OCI-LY7 (cell line): ENCODE measurements at regions not wholly inside any gene's neighbourhood (a gene's known extent, or its start where the extent isn't known, plus 50 kb on each side); places are given as distances from the start of the nearest gene placed in this dataset.

Source experiments
- BruUV-seq: library from RNA; stranded (reverse); fragments of 400-500 nt; replicated peaks from 2 replicates; lab custom pipeline; 2021; lab: Mats Ljungman, UMichigan
- CTCF ChIA-PET: fragments of 300-600 bp; sonication (Branson Sonifier 250); formaldehyde crosslinking; loops from one replicate; lab custom pipeline; 2022; ENCODE audit warnings: antibody characterized with exemption; ENCODE audit not compliant: unreplicated experiment; lab: Charles Lee
- POLR2A ChIA-PET: fragments of 300-600 bp; sonication (Branson Sonifier 250); formaldehyde crosslinking; loops from one replicate; lab custom pipeline; 2022; ENCODE audit warnings: antibody characterized with exemption; lab: Charles Lee
- DNase-seq: peaks from one replicate; pipeline ENCODE4 v3.0.0-alpha.2; 2015; ENCODE audit warnings: low spot score
- H2AFZ ChIP-seq: fragments of 200-600 bp; sonication (generic), shearing (Covaris generic); 2 replicates; pipeline ENCODE4 v1.6.1; 2014; ENCODE audit warnings: mild to moderate bottlenecking, antibody characterized with exemption, low read length, moderate library complexity
- H3K27ac ChIP-seq: fragments of 200-600 bp; sonication (generic); 2 replicates; pipeline ENCODE4 v1.5.1; 2014; ENCODE audit warnings: mixed run types, low read depth, mild to moderate bottlenecking, moderate library complexity, low read length, inconsistent platforms; ENCODE audit not compliant: poor library complexity, severe bottlenecking
- H3K36me3 ChIP-seq: fragments of 200-600 bp; sonication (generic); 2 replicates; pipeline ENCODE4 v1.6.1; 2014; ENCODE audit warnings: mild to moderate bottlenecking, antibody characterized with exemption, low read length, moderate library complexity, mixed read lengths; ENCODE audit not compliant: insufficient read depth
- H3K4me1 ChIP-seq: fragments of 200-600 bp; sonication (generic); 2 replicates; pipeline ENCODE4 v1.5.1; 2014; ENCODE audit warnings: mild to moderate bottlenecking, low read length; ENCODE audit not compliant: insufficient read depth, poor library complexity, severe bottlenecking
- H3K4me2 ChIP-seq: fragments of 200-600 bp; sonication (generic); 2 replicates; pipeline ENCODE4 v1.6.1; 2014; ENCODE audit warnings: mild to moderate bottlenecking, low read length
- H3K4me3 ChIP-seq: fragments of 200-600 bp; sonication (generic); 2 replicates; pipeline ENCODE4 v1.5.1; 2014; ENCODE audit warnings: mild to moderate bottlenecking, low read depth, low read length; ENCODE audit not compliant: poor library complexity, severe bottlenecking
- H3K79me2 ChIP-seq: fragments of 200-600 bp; sonication (generic); 2 replicates; pipeline ENCODE4 v1.6.1; 2016; ENCODE audit warnings: low read depth, mild to moderate bottlenecking, low read length, moderate library complexity, mixed read lengths; ENCODE audit not compliant: insufficient read depth
- H3K9me2 ChIP-seq: fragments of 200-600 bp; sonication (generic); 2 replicates; pipeline ENCODE4 v1.6.1; 2016; ENCODE audit warnings: mild to moderate bottlenecking, low read length, mixed read lengths; ENCODE audit not compliant: insufficient read depth
- H3K9me3 ChIP-seq: fragments of 200-600 bp; sonication (generic); 2 replicates; pipeline ENCODE4 v1.6.1; 2014; ENCODE audit warnings: mild to moderate bottlenecking, mixed run types, low read length, mixed read lengths
- H4K20me1 ChIP-seq: fragments of 200-600 bp; sonication (generic); 2 replicates; pipeline ENCODE4 v1.6.1; 2014; ENCODE audit warnings: mild to moderate bottlenecking, antibody characterized with exemption, low read length, moderate library complexity, mixed read lengths; ENCODE audit not compliant: insufficient read depth
- CTCF ChIP-seq: fragments of 200-600 bp; sonication (generic); conservative IDR thresholded peaks from 2 replicates; pipeline ENCODE4 v1.5.1; 2014; ENCODE audit warnings: mild to moderate bottlenecking, antibody characterized with exemption, low read length, moderate library complexity, mixed read lengths
- EZH2phosphoT487 ChIP-seq: fragments of 200-600 bp; sonication (generic); IDR thresholded peaks from 2 replicates; pipeline ENCODE4 v1.6.1; 2018; ENCODE audit warnings: low read depth, borderline replicate concordance, mild to moderate bottlenecking, mixed run types, antibody characterized with exemption, low read length, moderate library complexity, mixed read lengths
- intact Hi-C: fragments of 100-400 bp; cut with micrococcal nuclease; formaldehyde crosslinking; loops from one replicate; pipeline ENCODE4 v1.10.0; 2022; ENCODE audit not compliant: unreplicated experiment

GRCh38 chr12:34287437-34287836, 265.1 kb downstream of the ALG10 start:
- Histone ChIP-seq H3K4me1 (no peaks in the 10 kb centered on the region), H3K4me3 (no peak overlapping the region), H3K9me2 (no peaks in the 10 kb centered on the region), H2AFZ (no peak overlapping the region), H3K36me3 (no peaks in the 10 kb centered on the region), H3K79me2 (no peaks in the 10 kb centered on the region), H3K4me2 (no peak overlapping the region), H3K27ac (no peak overlapping the region), H3K9me3 (peaks cover 16% of the 10 kb centered on the region; the same call in 1 of the 2 replicates), H4K20me1 (no peaks in the 10 kb centered on the region)
- no TSS peak for BruUV-seq
- POLR2A ChIA-PET: no interaction called here
- CTCF ChIA-PET: no interaction called here
- TF ChIP-seq EZH2phosphoT487 (no peak), CTCF (no peak)
- no peak for DNase-seq
- intact Hi-C loops: no loop called here

GRCh38 chr12:34287986-34288962, 266.0 kb downstream of the ALG10 start:
- ChIA-PET CTCF (no interaction called here), POLR2A (no interaction called here)
- H3K9me3 ChIP-seq: peaks cover 8% of the 10 kb centered on the region; the same call in 1 of the 2 replicates
- H3K4me1 ChIP-seq: no peaks in the 10 kb centered on the region
- no peaks in the 10 kb centered on the region for H3K36me3 ChIP-seq
- H3K9me2 ChIP-seq: no peaks in the 10 kb centered on the region
- H4K20me1 ChIP-seq: no peaks in the 10 kb centered on the region
- no peak overlapping the region for H3K4me3 ChIP-seq
- intact Hi-C loops: no loop called here
- H3K4me2 ChIP-seq: no peak overlapping the region
- H2AFZ ChIP-seq: no peak overlapping the region
- H3K27ac ChIP-seq: no peak overlapping the region
- DNase-seq: no peak
- no peaks in the 10 kb centered on the region for H3K79me2 ChIP-seq
- no peak for TF ChIP-seq CTCF
- TF ChIP-seq EZH2phosphoT487: no peak
- no TSS peak for BruUV-seq

- BruUV-seq: no TSS peak
Observed at GRCh38 chr12:34288963-34289345, 266.7 kb downstream of the ALG10 start.

More at GRCh38 chr12:34288963-34289345, 266.7 kb downstream of the ALG10 start:
- intact Hi-C loops: no loop called here
- H3K9me2 ChIP-seq: no peaks in the 10 kb centered on the region
- H4K20me1 ChIP-seq: no peaks in the 10 kb centered on the region
- no peak overlapping the region for H3K4me3 ChIP-seq
- H3K36me3 ChIP-seq: no peaks in the 10 kb centered on the region
- no peak for DNase-seq
- POLR2A ChIA-PET: no interaction called here
- CTCF ChIA-PET: no interaction called here
- no peak overlapping the region for H3K4me2 ChIP-seq
- H3K4me1 ChIP-seq: no peaks in the 10 kb centered on the region
- H3K79me2 ChIP-seq: no peaks in the 10 kb centered on the region
- H2AFZ ChIP-seq: no peak overlapping the region
- TF ChIP-seq CTCF: no peak
- TF ChIP-seq EZH2phosphoT487: no peak
- H3K9me3 ChIP-seq: peaks cover 7% of the 10 kb centered on the region; the same call in 1 of the 2 replicates
- H3K27ac ChIP-seq: no peak overlapping the region
